ENCODE measurements at regions not wholly inside any gene's neighbourhood (a gene's known extent, or its start where the extent isn't known, plus 50 kb on each side); places are given as distances from the start of the nearest gene placed in this dataset.

DNA sequence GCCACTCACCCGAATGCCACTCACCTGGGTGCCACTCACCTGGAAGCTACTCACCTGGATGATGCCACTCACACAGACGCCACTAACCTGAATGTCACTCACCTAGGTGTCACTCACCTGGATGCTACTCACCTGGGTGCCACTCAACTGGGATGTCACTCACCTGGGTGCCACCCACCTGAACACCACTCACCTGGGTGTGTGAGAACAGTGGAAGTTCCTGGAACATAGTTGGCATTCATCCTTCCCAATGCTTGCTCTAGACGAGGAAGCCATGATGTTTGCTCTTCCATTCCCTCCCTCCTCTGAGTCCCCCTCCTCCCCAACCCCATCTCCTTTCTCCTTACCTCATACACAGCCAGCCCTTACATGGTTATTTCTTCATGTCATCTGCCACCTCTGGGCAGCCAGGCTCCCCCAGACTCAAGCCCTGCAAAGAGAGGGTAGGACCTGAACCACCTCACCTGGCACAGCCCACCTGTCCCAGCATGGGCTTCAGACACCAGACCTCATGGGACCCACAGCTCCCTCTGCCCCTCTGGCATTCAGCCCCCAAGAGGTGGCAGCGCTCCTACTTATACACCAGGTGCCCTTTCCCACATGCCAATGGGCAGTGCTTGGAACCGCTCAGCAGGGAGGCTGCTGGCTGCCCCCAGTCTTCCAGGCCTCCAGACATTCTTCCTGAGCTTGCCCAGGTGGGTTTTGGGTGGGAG lies 171.8 kb upstream of the FOXF1 start:
- DNase-seq (ENCODE audit: low read depth), result no peak
- H3K4me3 ChIP-seq (ENCODE audit: low read length), result no peak overlapping the region
- TF ChIP-seq CTCF (conservative IDR thresholded peaks at IDR 0.05; ENCODE audit: low read length), result no peak

DNA sequence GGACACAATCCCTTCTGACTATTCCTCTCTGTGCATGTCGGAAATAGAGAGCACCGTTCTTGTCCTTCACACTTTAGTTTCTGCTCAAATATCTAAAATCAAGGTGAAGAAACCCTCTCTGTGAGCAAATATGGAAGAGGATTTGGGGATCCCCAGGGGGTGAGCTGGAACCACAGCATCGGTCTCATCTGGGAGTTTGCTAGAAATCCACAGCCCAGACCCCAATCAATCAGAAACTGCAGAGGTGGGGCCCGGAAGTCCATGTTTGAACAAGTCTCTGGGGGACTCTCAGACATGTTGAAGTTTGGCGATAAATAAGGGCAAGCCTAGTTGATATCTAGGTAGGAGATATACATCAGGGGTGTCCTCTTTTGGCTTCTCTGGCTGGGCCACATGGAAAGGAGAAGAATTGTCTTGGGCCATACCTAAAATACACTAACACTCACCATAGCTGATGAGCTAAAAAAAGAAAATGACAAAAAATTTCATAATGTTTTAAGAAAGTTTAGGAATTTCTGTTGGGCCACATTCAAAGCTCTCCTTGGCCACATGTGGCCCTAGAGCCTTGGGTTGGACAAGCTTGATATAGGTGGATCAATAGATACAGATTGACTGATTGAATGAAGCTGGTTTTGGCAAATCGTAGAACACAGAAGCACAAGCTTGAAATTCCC lies 168.0 kb upstream of the FOXF1 start:
- no peak for TF ChIP-seq CTCF (conservative IDR thresholded peaks at IDR 0.05; ENCODE audit: low read length)
- DNase-seq (ENCODE audit: low read depth), result no peak
- H3K4me3 ChIP-seq (ENCODE audit: low read length), result no peak overlapping the region

DNA sequence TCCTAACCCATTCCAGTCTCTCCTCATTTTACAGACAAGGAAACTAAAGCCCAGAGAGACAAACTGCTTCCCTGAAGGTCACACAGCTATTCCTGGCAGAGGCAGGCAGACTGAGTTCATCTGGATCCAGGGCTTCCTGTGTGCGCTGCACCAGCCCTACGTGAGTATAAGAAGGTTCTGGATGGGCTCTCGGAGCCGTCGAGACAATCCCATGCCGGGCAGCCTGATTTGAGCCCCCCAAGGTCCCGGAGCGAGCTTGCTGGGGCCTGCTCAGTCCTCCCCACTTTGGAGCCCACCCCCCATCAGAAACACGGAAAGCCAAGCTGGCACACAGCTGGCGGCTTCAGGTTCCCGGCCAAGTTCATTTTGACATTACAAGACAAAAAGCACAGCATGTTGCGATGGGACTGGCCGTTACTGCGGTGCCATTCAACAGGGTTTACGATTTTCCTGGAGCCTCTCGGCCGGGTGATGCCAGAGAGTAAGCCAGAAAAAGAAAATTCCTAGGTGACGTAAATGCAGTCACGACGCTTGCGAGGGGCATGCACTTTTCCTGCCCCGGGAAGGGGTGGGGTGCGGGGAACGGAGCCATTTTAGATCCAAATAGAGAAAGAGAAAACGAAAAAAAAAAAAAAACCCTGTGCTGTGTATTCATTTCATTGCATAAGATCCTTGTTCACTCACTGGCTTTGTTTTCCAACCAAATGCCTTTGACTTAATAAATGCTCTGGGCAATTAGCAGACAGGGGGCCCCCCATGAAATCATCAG lies 167.1 kb upstream of the FOXF1 start:
- TF ChIP-seq CTCF (conservative IDR thresholded peaks at IDR 0.05; ENCODE audit: low read length), result no peak
- DNase-seq (ENCODE audit: low read depth), result peak; percentile 74
- peak overlapping the region; percentile 29 for H3K4me3 ChIP-seq (ENCODE audit: low read length)

GRCh38 chr16:86343796-86344585 lies 166.3 kb upstream of the FOXF1 start:
- DNase-seq (ENCODE audit: low read depth), result no peak
- TF ChIP-seq CTCF (conservative IDR thresholded peaks at IDR 0.05; ENCODE audit: low read length), result no peak
- H3K4me3 ChIP-seq (ENCODE audit: low read length), result peak overlapping the region; percentile 24

- no peak for TF ChIP-seq CTCF (conservative IDR thresholded peaks at IDR 0.05; ENCODE audit: low read length)
- H3K4me3 ChIP-seq (ENCODE audit: low read length), result no peak overlapping the region
Measured at GRCh38 chr16:86344586-86344871, 165.8 kb upstream of the FOXF1 start.

GRCh38 chr16:86344881-86345280 lies 165.4 kb upstream of the FOXF1 start:
- no peak for TF ChIP-seq CTCF (conservative IDR thresholded peaks at IDR 0.05; ENCODE audit: low read length)
- H3K4me3 ChIP-seq (ENCODE audit: low read length), result no peak overlapping the region
- DNase-seq (ENCODE audit: low read depth), result no peak

More at GRCh38 chr16:86344586-86344871, 165.8 kb upstream of the FOXF1 start:
- no peak for DNase-seq (ENCODE audit: low read depth)
